Osteocyte (in vitro differentiated cells): ENCODE measurements at regions not wholly inside any gene's neighbourhood (a gene's known extent, or its start where the extent isn't known, plus 50 kb on each side); places are given as distances from the start of the nearest gene placed in this dataset.

Experiments used
- DNase-seq: peaks from one replicate; pipeline ENCODE4 v3.0.0; 2021; ENCODE audit warnings: mixed read lengths; ENCODE audit not compliant: unreplicated experiment; ENCODE audit errors: extremely low spot score
- H3K27ac Mint-ChIP-seq: one replicate; pipeline ENCODE4 v1.8.0; 2021; ENCODE audit warnings: mild to moderate bottlenecking, mixed read lengths; ENCODE audit not compliant: unreplicated experiment
- H3K27me3 Mint-ChIP-seq: one replicate; pipeline ENCODE4 v1.8.0; 2021; ENCODE audit warnings: mixed read lengths; ENCODE audit not compliant: unreplicated experiment
- H3K36me3 Mint-ChIP-seq: one replicate; pipeline ENCODE4 v1.8.0; 2021; ENCODE audit warnings: mixed read lengths; ENCODE audit not compliant: unreplicated experiment
- H3K4me1 Mint-ChIP-seq: one replicate; pipeline ENCODE4 v1.8.0; 2021; ENCODE audit warnings: mixed read lengths; ENCODE audit not compliant: unreplicated experiment
- H3K4me3 Mint-ChIP-seq: one replicate; pipeline ENCODE4 v1.8.0; 2021; ENCODE audit warnings: mild to moderate bottlenecking, moderate library complexity, mixed read lengths; ENCODE audit not compliant: unreplicated experiment
- H3K9me3 Mint-ChIP-seq: one replicate; pipeline ENCODE4 v1.8.0; 2021; ENCODE audit warnings: mixed read lengths; ENCODE audit not compliant: unreplicated experiment
- CTCF ChIP-seq: fragments of 200-600 bp; sonication (generic); IDR thresholded peaks from 2 replicates; pipeline ENCODE4 v1.5.0; 2021; ENCODE audit warnings: antibody characterized with exemption, mild to moderate bottlenecking, moderate library complexity

- Mint-ChIP-seq H3K27me3 (peaks cover 6% of the 10 kb centered on the region), H3K27ac (no peak overlapping the region), H3K4me1 (no peaks in the 10 kb centered on the region), H3K36me3 (no peaks in the 10 kb centered on the region), H3K9me3 (no peaks in the 10 kb centered on the region), H3K4me3 (no peak overlapping the region)
- no peak for DNase-seq
- TF ChIP-seq CTCF, result no peak
Observed at GRCh38 chr10:128267581-128267980, 141.4 kb upstream of the MKI67 start.

GRCh38 chr10:128268015-128268722 lies 141.9 kb upstream of the MKI67 start:
- DNase-seq, result no peak
- no peak overlapping the region for H3K27ac Mint-ChIP-seq
- no peaks in the 10 kb centered on the region for H3K9me3 Mint-ChIP-seq
- TF ChIP-seq CTCF, result peak; percentile 55
- H3K36me3 Mint-ChIP-seq, result no peaks in the 10 kb centered on the region
- no peak overlapping the region for H3K4me3 Mint-ChIP-seq
- peaks cover 6% of the 10 kb centered on the region for H3K27me3 Mint-ChIP-seq
- H3K4me1 Mint-ChIP-seq, result no peaks in the 10 kb centered on the region

DNA sequence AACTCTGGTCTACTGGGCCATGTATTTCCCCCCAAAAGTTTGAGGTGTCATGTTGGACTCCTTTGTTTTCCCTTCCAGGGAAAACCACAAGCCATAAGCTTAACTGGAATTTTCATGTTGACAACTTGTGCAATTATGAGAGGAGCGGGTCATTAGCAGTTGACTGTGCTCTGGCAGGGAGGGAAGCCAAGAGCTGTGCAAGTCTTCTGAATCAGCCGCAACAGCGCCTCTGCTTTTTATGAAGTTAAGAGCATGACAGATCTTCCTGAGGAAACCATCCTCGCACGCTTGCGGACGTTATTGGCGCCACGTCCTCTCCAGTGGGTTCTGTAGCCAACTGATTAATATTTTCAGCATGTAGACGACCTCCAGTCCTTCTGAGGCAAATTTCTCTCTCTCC lies 148.7 kb upstream of the MKI67 start:
- no peaks in the 10 kb centered on the region for H3K27me3 Mint-ChIP-seq
- no peaks in the 10 kb centered on the region for H3K36me3 Mint-ChIP-seq
- no peak overlapping the region for H3K4me3 Mint-ChIP-seq
- H3K27ac Mint-ChIP-seq, result no peak overlapping the region
- H3K9me3 Mint-ChIP-seq, result no peaks in the 10 kb centered on the region
- no peaks in the 10 kb centered on the region for H3K4me1 Mint-ChIP-seq
- no peak for DNase-seq
- TF ChIP-seq CTCF, result no peak

- no peaks in the 10 kb centered on the region for H3K27me3 Mint-ChIP-seq
- H3K27ac Mint-ChIP-seq, result no peak overlapping the region
- TF ChIP-seq CTCF, result no peak
- H3K9me3 Mint-ChIP-seq, result no peaks in the 10 kb centered on the region
- H3K4me1 Mint-ChIP-seq, result no peaks in the 10 kb centered on the region
- no peak overlapping the region for H3K4me3 Mint-ChIP-seq
- DNase-seq, result no peak
- H3K36me3 Mint-ChIP-seq, result no peaks in the 10 kb centered on the region
Observed at GRCh38 chr10:128275388-128276177, 149.4 kb upstream of the MKI67 start.

DNA sequence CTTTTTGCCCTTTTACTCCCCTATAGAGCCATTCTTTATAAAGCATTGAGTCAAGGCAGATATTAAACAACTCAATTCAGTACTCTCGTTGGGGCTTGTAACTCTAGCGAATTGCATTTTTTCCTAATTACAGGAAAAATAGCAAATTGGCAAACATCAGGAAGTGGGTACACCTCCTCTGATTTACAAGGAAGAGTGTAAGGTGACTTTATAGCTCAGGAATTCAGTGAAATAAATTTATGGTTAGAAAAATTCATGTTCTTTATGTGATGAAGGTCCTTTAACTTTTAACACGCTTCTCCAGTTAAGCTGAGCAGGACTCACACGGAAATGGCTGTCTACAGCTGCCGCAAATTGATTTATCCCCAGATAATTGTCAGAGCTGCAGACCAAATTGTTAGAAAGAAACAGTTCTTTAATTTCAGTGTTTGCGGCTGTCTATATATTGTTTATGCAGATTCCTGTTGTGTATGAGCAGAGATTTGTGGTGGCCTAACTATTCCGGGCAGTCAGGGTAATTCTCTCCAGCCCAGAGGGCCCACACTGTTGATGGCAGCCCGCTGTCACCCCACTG lies 151.1 kb upstream of the MKI67 start:
- Mint-ChIP-seq H3K27me3 (no peaks in the 10 kb centered on the region), H3K36me3 (no peaks in the 10 kb centered on the region), H3K27ac (no peak overlapping the region), H3K9me3 (no peaks in the 10 kb centered on the region), H3K4me1 (no peaks in the 10 kb centered on the region), H3K4me3 (no peak overlapping the region)
- DNase-seq, result no peak
- no peak for TF ChIP-seq CTCF
